Vagina (tissue), 2 donors: ENCODE measurements at regions not wholly inside any gene's neighbourhood (a gene's known extent, or its start where the extent isn't known, plus 50 kb on each side); places are given as distances from the start of the nearest gene placed in this dataset.

Experiments
- DNase-seq, 2 donors: peaks; one replicate each; pipeline ENCODE4 v3.0.0-alpha.2; 2017; ENCODE audit errors: extremely low spot score in 2 of 2
- H3K27ac ChIP-seq: fragments of 200-600 bp; sonication (generic); one replicate; pipeline ENCODE4 v1.5.1; 2019
- H3K27me3 ChIP-seq: fragments of 200-600 bp; sonication (generic); one replicate; pipeline ENCODE4 v1.5.1; 2019
- H3K36me3 ChIP-seq, 2 donors: fragments of 200-600 bp; sonication (generic); one replicate each; pipeline ENCODE4 v1.5.1; 2017 to 2019
- H3K4me1 ChIP-seq: fragments of 200-600 bp; sonication (generic); one replicate; pipeline ENCODE4 v1.5.1; 2019
- H3K4me3 ChIP-seq, 2 donors: fragments of 200-600 bp; sonication (generic); 1 replicate in 1 of 2; 2 replicates in 1 of 2; pipeline ENCODE4 v1.5.1; 2016 to 2019
- H3K9me3 ChIP-seq: fragments of 200-600 bp; sonication (generic); one replicate; pipeline ENCODE4 v1.5.1; 2019
- CTCF ChIP-seq, 3 experiments: fragments of 450-650 bp in 2 of 3; fragments of 200-600 bp in 1 of 3; sonication (generic) in 1 of 3; IDR thresholded peaks; one replicate each; pipeline ENCODE4 v1.5.1; 2017 to 2019; ENCODE audit warnings: antibody characterized with exemption in 3 of 3, mild to moderate bottlenecking in 2 of 3, moderate library complexity in 2 of 3
- POLR2A ChIP-seq, 2 donors: fragments of 450-650 bp; IDR thresholded peaks; one replicate each; pipeline ENCODE4 v1.6.1; 2017; ENCODE audit warnings: antibody characterized with exemption in 2 of 2, mild to moderate bottlenecking in 2 of 2, moderate library complexity in 2 of 2
- POLR2AphosphoS5 ChIP-seq, 2 donors: sonication (generic); formaldehyde crosslinking; IDR thresholded peaks; one replicate each; pipeline ENCODE4 v1.9.0; 2017; ENCODE audit warnings: antibody characterized with exemption in 2 of 2, mild to moderate bottlenecking in 2 of 2, low read depth in 1 of 2; ENCODE audit not compliant: insufficient read depth in 1 of 2
- intact Hi-C: fragments of 100-400 bp; cut with DNase I; formaldehyde crosslinking; loops from one replicate; pipeline ENCODE4 v1.15.1; 2023

GRCh38 chr13:64810750-64811149 is 2419.4 kb downstream of the PCDH9 start:
- no peaks in the 10 kb centered on the region for H3K4me1 ChIP-seq
- intact Hi-C loops = no loop called here
- no peak for DNase-seq
- no peak overlapping the region for H3K4me3 ChIP-seq
- no peaks in the 10 kb centered on the region for H3K9me3 ChIP-seq
- H3K27ac ChIP-seq = no peak overlapping the region
- H3K27me3 ChIP-seq = no peaks in the 10 kb centered on the region
- no peaks in the 10 kb centered on the region for H3K36me3 ChIP-seq
- TF ChIP-seq CTCF (IDR thresholded peaks at IDR 0.05) (no peak), POLR2AphosphoS5 (IDR thresholded peaks at IDR 0.05; ENCODE audit: insufficient read depth in 1 of 2, low read depth in 1 of 2) (no peak), POLR2A (IDR thresholded peaks at IDR 0.05) (no peak)

GRCh38 chr13:64808704-64809103 is 2421.4 kb downstream of the PCDH9 start:
- no peak overlapping the region for H3K4me3 ChIP-seq
- intact Hi-C loops = no loop called here
- no peaks in the 10 kb centered on the region for H3K9me3 ChIP-seq
- no peak for DNase-seq
- no peak overlapping the region for H3K27ac ChIP-seq
- no peaks in the 10 kb centered on the region for H3K27me3 ChIP-seq
- no peaks in the 10 kb centered on the region for H3K4me1 ChIP-seq
- no peaks in the 10 kb centered on the region for H3K36me3 ChIP-seq
- TF ChIP-seq CTCF (IDR thresholded peaks at IDR 0.05) (no peak), POLR2A (IDR thresholded peaks at IDR 0.05) (no peak), POLR2AphosphoS5 (IDR thresholded peaks at IDR 0.05; ENCODE audit: insufficient read depth in 1 of 2, low read depth in 1 of 2) (no peak)

GRCh38 chr13:64801768-64802167 is 2428.4 kb downstream of the PCDH9 start:
- H3K9me3 ChIP-seq = no peaks in the 10 kb centered on the region
- H3K27me3 ChIP-seq = no peaks in the 10 kb centered on the region
- no peaks in the 10 kb centered on the region for H3K4me1 ChIP-seq
- intact Hi-C loops = no loop called here
- TF ChIP-seq CTCF (IDR thresholded peaks at IDR 0.05) = no peak
- no peak for TF ChIP-seq POLR2AphosphoS5 (IDR thresholded peaks at IDR 0.05; ENCODE audit: insufficient read depth in 1 of 2, low read depth in 1 of 2)
- DNase-seq = no peak
- no peak overlapping the region for H3K4me3 ChIP-seq
- H3K27ac ChIP-seq = no peak overlapping the region
- H3K36me3 ChIP-seq = no peaks in the 10 kb centered on the region

- H3K9me3 ChIP-seq = no peaks in the 10 kb centered on the region
- intact Hi-C loops = no loop called here
- H3K36me3 ChIP-seq = no peaks in the 10 kb centered on the region
- no peak overlapping the region for H3K4me3 ChIP-seq
- no peaks in the 10 kb centered on the region for H3K27me3 ChIP-seq
- no peaks in the 10 kb centered on the region for H3K4me1 ChIP-seq
- no peak overlapping the region for H3K27ac ChIP-seq
- DNase-seq = no peak
- TF ChIP-seq CTCF (IDR thresholded peaks at IDR 0.05) (no peak), POLR2A (IDR thresholded peaks at IDR 0.05) (no peak), POLR2AphosphoS5 (IDR thresholded peaks at IDR 0.05; ENCODE audit: insufficient read depth in 1 of 2, low read depth in 1 of 2) (no peak)
Measured at GRCh38 chr13:64798422-64798821, 2431.7 kb downstream of the PCDH9 start.

- no peaks in the 10 kb centered on the region for H3K4me1 ChIP-seq
- intact Hi-C loops = no loop called here
- DNase-seq = no peak
- no peaks in the 10 kb centered on the region for H3K36me3 ChIP-seq
- H3K27ac ChIP-seq = no peak overlapping the region
- no peaks in the 10 kb centered on the region for H3K9me3 ChIP-seq
- H3K4me3 ChIP-seq = no peak overlapping the region
- no peaks in the 10 kb centered on the region for H3K27me3 ChIP-seq
- TF ChIP-seq POLR2A (IDR thresholded peaks at IDR 0.05) (no peak), CTCF (IDR thresholded peaks at IDR 0.05) (no peak), POLR2AphosphoS5 (IDR thresholded peaks at IDR 0.05; ENCODE audit: insufficient read depth in 1 of 2, low read depth in 1 of 2) (no peak)
Measured at GRCh38 chr13:64793592-64793991, 2436.5 kb downstream of the PCDH9 start.
